Daoy (cell line): ENCODE measurements at regions not wholly inside any gene's neighbourhood (a gene's known extent, or its start where the extent isn't known, plus 50 kb on each side); places are given as distances from the start of the nearest gene placed in this dataset.

ENCODE experiments used
- DNase-seq: peaks from one replicate; pipeline ENCODE4 v3.0.0-alpha.2; 2015; ENCODE audit warnings: low read depth

- DNase-seq, result peak; percentile 83
These were observed 123.6 kb upstream of the PFN2 start for GRCh38 chr3:150094150-150094933.

- DNase-seq, result no peak
These were observed 120.9 kb upstream of the PFN2 start for GRCh38 chr3:150091626-150092025.

GRCh38 chr3:150090877-150091276 is 120.2 kb upstream of the PFN2 start:
- DNase-seq, result no peak

GRCh38 chr3:150090006-150090405 is 119.3 kb upstream of the PFN2 start:
- DNase-seq, result no peak

GRCh38 chr3:150084128-150084527 is 113.4 kb upstream of the PFN2 start:
- DNase-seq, result no peak

GRCh38 chr3:150083655-150084042 is 113.0 kb upstream of the PFN2 start:
- no peak for DNase-seq

- DNase-seq, result no peak
These were observed 112.4 kb upstream of the PFN2 start for GRCh38 chr3:150082898-150083654.

- DNase-seq, result peak; percentile 55
These were observed 110.4 kb upstream of the PFN2 start for GRCh38 chr3:150081084-150081483.

- DNase-seq, result no peak
These were observed 109.5 kb upstream of the PFN2 start for GRCh38 chr3:150080058-150080730.

GRCh38 chr3:150079029-150079739 is 108.5 kb upstream of the PFN2 start:
- peak; percentile 87 for DNase-seq

- DNase-seq, result peak; percentile 36
These were observed 107.0 kb upstream of the PFN2 start for GRCh38 chr3:150077581-150078247.

GRCh38 chr3:150077107-150077506 is 106.4 kb upstream of the PFN2 start:
- no peak for DNase-seq

- DNase-seq, result no peak
These were observed 105.7 kb upstream of the PFN2 start for GRCh38 chr3:150076443-150076842.

GRCh38 chr3:150075417-150075865 is 104.7 kb upstream of the PFN2 start:
- no peak for DNase-seq

GRCh38 chr3:150074697-150075416 is 104.2 kb upstream of the PFN2 start:
- no peak for DNase-seq

GRCh38 chr3:150074277-150074676 is 103.6 kb upstream of the PFN2 start:
- no peak for DNase-seq

GRCh38 chr3:150073513-150073912 is 102.8 kb upstream of the PFN2 start:
- DNase-seq, result no peak

GRCh38 chr3:150073031-150073430 is 102.3 kb upstream of the PFN2 start:
- DNase-seq, result no peak

- no peak for DNase-seq
These were observed 101.9 kb upstream of the PFN2 start for GRCh38 chr3:150072576-150072975.

GRCh38 chr3:150070271-150070670 is 99.6 kb upstream of the PFN2 start:
- DNase-seq, result no peak

- DNase-seq, result no peak
These were observed 98.9 kb upstream of the PFN2 start for GRCh38 chr3:150069633-150070032.
